Thyroid gland (tissue), 4 donors: ENCODE measurements at regions not wholly inside any gene's neighbourhood (a gene's known extent, or its start where the extent isn't known, plus 50 kb on each side); places are given as distances from the start of the nearest gene placed in this dataset. TPM values are rescaled to one million over a fixed set of nuclear protein-coding genes. Genes with fewer than 3 reads are reported as not detected.

Experiments used
- DNase-seq, 2 donors: peaks; one replicate each; pipeline ENCODE4 v3.0.0-alpha.2; 2019
- H3K27ac ChIP-seq, 3 donors: fragments of 200-600 bp; sonication (generic); 1 replicate in 2 of 3; 2 replicates in 1 of 3; pipeline ENCODE4 v1.5.1; 2016 to 2019; ENCODE audit warnings: mild to moderate bottlenecking in 1 of 3, moderate library complexity in 1 of 3
- H3K27me3 ChIP-seq: fragments of 200-600 bp; sonication (generic); one replicate; pipeline ENCODE4 v1.5.1; 2019
- H3K36me3 ChIP-seq, 2 donors: fragments of 200-600 bp; sonication (generic); one replicate each; pipeline ENCODE4 v1.5.1; 2016 to 2019
- H3K4me1 ChIP-seq, 2 donors: fragments of 200-600 bp; sonication (generic); one replicate each; pipeline ENCODE4 v1.5.1; 2017 to 2019
- H3K4me3 ChIP-seq, 3 donors: fragments of 200-600 bp; sonication (generic); replicated peaks in 1 of 3; 1 replicate in 2 of 3; 2 replicates in 1 of 3; pipeline ENCODE4 v1.5.1; 2016; ENCODE audit warnings: mild to moderate bottlenecking in 1 of 3
- H3K9me3 ChIP-seq: fragments of 200-600 bp; sonication (generic); one replicate; pipeline ENCODE4 v1.5.1; 2017
- CTCF ChIP-seq, 6 experiments: fragments of 200-600 bp in 3 of 6; fragments of 450-650 bp in 3 of 6; sonication (generic) in 3 of 6; IDR thresholded peaks; one replicate each; pipeline ENCODE4 v1.5.1; 2016 to 2019; ENCODE audit warnings: antibody characterized with exemption in 6 of 6, mild to moderate bottlenecking in 2 of 6, inconsistent platforms in 1 of 6, moderate library complexity in 1 of 6
- POLR2A ChIP-seq, 2 donors: fragments of 450-650 bp; IDR thresholded peaks; one replicate each; pipeline ENCODE4 v1.6.1; 2017; ENCODE audit warnings: antibody characterized with exemption in 2 of 2, mild to moderate bottlenecking in 2 of 2, moderate library complexity in 1 of 2
- WGBS, 2 donors: methylation state at CpG; one replicate each; pipeline ENCODE4 v1.1.5; 2017; 5-methylcytosine and 5-hydroxymethylcytosine counted together
- intact Hi-C: fragments of 100-400 bp; cut with DNase I; formaldehyde crosslinking; loops from one replicate; pipeline ENCODE4 v1.15.1; 2023
- small RNA-seq: library from RNA; depleted of rRNA; stranded (forward); fragments of <200 nt; gene quantifications from one replicate; pipeline ENCODE3, GENCODE V24; 2016

GRCh38 chr15:87080547-87080946, 1000.9 kb downstream of the AGBL1 start:
- no peaks in the 10 kb centered on the region for H3K36me3 ChIP-seq
- TF ChIP-seq POLR2A (IDR thresholded peaks at IDR 0.05), result no peak
- TF ChIP-seq CTCF (IDR thresholded peaks at IDR 0.05), result no peak
- 74 to 75% methylated on average over 5 of the region's 5 CpGs for WGBS, 2 donors
- DNase-seq, result no peak
- no peaks in the 10 kb centered on the region for H3K9me3 ChIP-seq
- no peak overlapping the region for H3K4me3 ChIP-seq
- no peak overlapping the region for H3K27ac ChIP-seq
- H3K4me1 ChIP-seq, result no peaks in the 10 kb centered on the region
- intact Hi-C loops, result no loop called here
- H3K27me3 ChIP-seq, result no peaks in the 10 kb centered on the region

Small RNA genes lying in the stretch of these regions (small RNA-seq; reads per million reads assigned to genes)
- gene RNU6-185P, result not detected
